SK-N-SH (cell line): ENCODE measurements at regions not wholly inside any gene's neighbourhood (a gene's known extent, or its start where the extent isn't known, plus 50 kb on each side); places are given as distances from the start of the nearest gene placed in this dataset.
A peak's percentile ranks its signal among the peaks of the same experiment; 100 is the strongest.

Source experiments
- CTCF ChIA-PET: fragments of 300-600, 350-600 bp; formaldehyde crosslinking; extraction: SDS; loops from one replicate; lab custom pipeline; 2021; lab: Yijun Ruan, JAX
- POLR2A ChIA-PET: fragments of 350-600 bp; sonication (Branson Sonifier 250); formaldehyde crosslinking; extraction: SDS; loops from one replicate; lab custom pipeline; 2020; ENCODE audit warnings: antibody characterized with exemption, inconsistent platforms; lab: Yijun Ruan, JAX
- DNase-seq: peaks from one replicate; pipeline ENCODE4 v3.0.0; 2012
- H2AFZ ChIP-seq: fragments of 200-600 bp; sonication (generic); 2 replicates; pipeline ENCODE4 v1.8.1; 2016; ENCODE audit warnings: antibody characterized with exemption, mild to moderate bottlenecking, low read depth
- H3F3A ChIP-seq: fragments of 200-600 bp; sonication (generic); replicated peaks from 2 replicates; pipeline ENCODE3; 2016; ENCODE audit warnings: antibody characterized with exemption, mild to moderate bottlenecking; ENCODE audit not compliant: insufficient read depth
- H3K27ac ChIP-seq, 2 experiments: fragments of 200-500 bp in 1 of 2; fragments of 200-600 bp in 1 of 2; sonication (Bioruptor generic) in 1 of 2; sonication (generic), shearing (Covaris generic) in 1 of 2; 2 replicates each; pipeline versions ENCODE4 v1.5.1 to v1.6.1; 2014 to 2016; ENCODE audit warnings: low read depth in 2 of 2, inconsistent platforms in 1 of 2, low read length in 1 of 2, mild to moderate bottlenecking in 1 of 2, mixed read lengths in 1 of 2
- H3K27me3 ChIP-seq: fragments of 200-600 bp; sonication (generic), shearing (Covaris generic); 2 replicates; pipeline ENCODE4 v1.6.1; 2016; ENCODE audit warnings: mixed run types; ENCODE audit not compliant: insufficient read depth
- H3K36me3 ChIP-seq, 2 experiments: fragments of 200-500 bp in 1 of 2; fragments of 200-600 bp in 1 of 2; sonication (Bioruptor generic) in 1 of 2; sonication (generic) in 1 of 2; replicated peaks in 1 of 2; 2 replicates each; pipeline versions ENCODE3 to v1.5.1; 2014 to 2016; ENCODE audit warnings: low read length in 1 of 2, mild to moderate bottlenecking in 1 of 2; ENCODE audit not compliant: insufficient read depth in 2 of 2, control insufficient read depth in 1 of 2
- H3K4me1 ChIP-seq, 2 experiments: fragments of 200-500 bp in 1 of 2; fragments of 200-600 bp in 1 of 2; sonication (Bioruptor generic) in 1 of 2; sonication (generic), shearing (Covaris generic) in 1 of 2; 2 replicates each; pipeline versions ENCODE4 v1.5.1 to v1.6.1; 2014 to 2016; ENCODE audit warnings: low read depth in 1 of 2, low read length in 1 of 2, mixed run types in 1 of 2; ENCODE audit not compliant: insufficient read depth in 2 of 2, control insufficient read depth in 1 of 2
- H3K4me2 ChIP-seq: fragments of 200-600 bp; sonication (generic), shearing (Covaris generic); 2 replicates; pipeline ENCODE4 v1.6.1; 2017; ENCODE audit warnings: mixed run types
- H3K4me3 ChIP-seq, 2 experiments: fragments of 200-500 bp in 1 of 2; fragments of 200-600 bp in 1 of 2; sonication (Bioruptor generic) in 1 of 2; sonication (generic), shearing (Covaris generic) in 1 of 2; 2 replicates each; pipeline versions ENCODE4 v1.5.1 to v1.8.1; 2014 to 2016; ENCODE audit warnings: low read depth in 2 of 2, inconsistent platforms in 1 of 2, low read length in 1 of 2, mild to moderate bottlenecking in 1 of 2, mixed read lengths in 1 of 2, moderate library complexity in 1 of 2
- H3K79me2 ChIP-seq: fragments of 200-600 bp; sonication (generic); 2 replicates; pipeline ENCODE4 v1.8.1; 2017; ENCODE audit warnings: mild to moderate bottlenecking; ENCODE audit not compliant: insufficient read depth
- H3K9ac ChIP-seq: fragments of 200-600 bp; sonication (generic); 2 replicates; pipeline ENCODE4 v1.6.1; 2017; ENCODE audit warnings: mixed run types
- H3K9me2 ChIP-seq: fragments of 200-600 bp; sonication (generic); 2 replicates; pipeline ENCODE4 v1.6.1; 2017; ENCODE audit warnings: mixed run types
- H3K9me3 ChIP-seq: fragments of 200-600 bp; sonication (generic); 2 replicates; pipeline ENCODE4 v1.6.1; 2017; ENCODE audit warnings: mixed run types, mild to moderate bottlenecking, moderate library complexity
- H4K20me1 ChIP-seq: fragments of 200-600 bp; sonication (generic); 2 replicates; pipeline ENCODE4 v1.6.1; 2017; ENCODE audit warnings: mild to moderate bottlenecking, mixed run types; ENCODE audit not compliant: insufficient read depth
- EZH2phosphoT487 ChIP-seq: fragments of 200-600 bp; sonication (generic); IDR thresholded peaks from 2 replicates; pipeline ENCODE4 v1.6.1; 2017; ENCODE audit warnings: low read depth, mixed run types, mild to moderate bottlenecking, antibody characterized with exemption, moderate library complexity, borderline replicate concordance
- FOSL2 ChIP-seq: IDR thresholded peaks from 2 replicates; pipeline ENCODE4 v1.4.0; 2012; ENCODE audit warnings: low read depth, mild to moderate bottlenecking, moderate library complexity, borderline replicate concordance
- FOXJ3 ChIP-seq: sonication (generic); formaldehyde crosslinking; IDR thresholded peaks from 2 replicates; pipeline ENCODE4 v1.5.1; 2020; ENCODE audit warnings: mild to moderate bottlenecking, missing genetic modification reagents
- GABPA ChIP-seq: IDR thresholded peaks from 2 replicates; pipeline ENCODE4 v1.4.0; 2012; ENCODE audit warnings: low read depth, mild to moderate bottlenecking
- JUND ChIP-seq: IDR thresholded peaks from 2 replicates; pipeline ENCODE4 v1.4.0; 2012
- MAX ChIP-seq: IDR thresholded peaks from 2 replicates; pipeline ENCODE4 v1.4.0; 2012; ENCODE audit warnings: low read depth
- MEF2A ChIP-seq: IDR thresholded peaks from 2 replicates; pipeline ENCODE4 v1.4.0; 2012; ENCODE audit warnings: low read depth, borderline replicate concordance
- NFIC ChIP-seq: IDR thresholded peaks from 2 replicates; pipeline ENCODE4 v1.4.0; 2012; ENCODE audit warnings: borderline replicate concordance
- NRF1 ChIP-seq: IDR thresholded peaks from 2 replicates; pipeline ENCODE4 v1.6.1; 2012; ENCODE audit warnings: low read depth, mild to moderate bottlenecking, low read length
- REST ChIP-seq: IDR thresholded peaks from 2 replicates; pipeline ENCODE4 v1.6.1; 2012; ENCODE audit warnings: mild to moderate bottlenecking, low read depth, low read length, moderate library complexity
- TAF1 ChIP-seq: IDR thresholded peaks from 2 replicates; pipeline ENCODE4 v1.6.1; 2012; ENCODE audit warnings: low read depth, mild to moderate bottlenecking, low read length, moderate library complexity, borderline replicate concordance
- TCF12 ChIP-seq: IDR thresholded peaks from 2 replicates; pipeline ENCODE4 v1.4.0; 2012
- WGBS: methylation state at CpG from one replicate; pipeline ENCODE4 v1.1.6; 2017; ENCODE audit warnings: low lambda C conversion rate; 5-methylcytosine and 5-hydroxymethylcytosine counted together

GRCh38 chr6:141561154-141561553 lies 571.6 kb upstream of the GJE1 start:
- Histone ChIP-seq H3K79me2 (no peaks in the 10 kb centered on the region), H3K4me1 (peaks cover 5 to 21% of the 10 kb centered on the region in 2 experiments; a peak in 3 of 4 replicates), H3F3A (peaks cover 8% of the 10 kb centered on the region), H2AFZ (no peak overlapping the region), H3K9ac (no peak overlapping the region), H3K4me3 (no peak overlapping the region), H3K4me2 (no peak overlapping the region), H3K36me3 (peaks cover 0 to 5% of the 10 kb centered on the region in 2 experiments), H4K20me1 (no peaks in the 10 kb centered on the region), H3K9me2 (no peaks in the 10 kb centered on the region), H3K9me3 (no peaks in the 10 kb centered on the region), H3K27me3 (no peaks in the 10 kb centered on the region), H3K27ac (no peak overlapping the region)
- CTCF ChIA-PET, result interaction anchor here (2.0 kb wide), 1 partner anchor 11 kb away, joined by 8 read pairs; no protein-coding TSS in a partner anchor
- 39% methylated on average over 3 of the region's 3 CpGs for WGBS
- DNase-seq, result no peak
- TF ChIP-seq MAX (no peak), EZH2phosphoT487 (no peak), REST (no peak), FOXJ3 (CRISPR knock-in tag) (no peak), TAF1 (no peak), MEF2A (no peak), FOSL2 (no peak), JUND (no peak), NFIC (no peak), NRF1 (no peak), GABPA (no peak)
- POLR2A ChIA-PET, result no interaction called here

DNA sequence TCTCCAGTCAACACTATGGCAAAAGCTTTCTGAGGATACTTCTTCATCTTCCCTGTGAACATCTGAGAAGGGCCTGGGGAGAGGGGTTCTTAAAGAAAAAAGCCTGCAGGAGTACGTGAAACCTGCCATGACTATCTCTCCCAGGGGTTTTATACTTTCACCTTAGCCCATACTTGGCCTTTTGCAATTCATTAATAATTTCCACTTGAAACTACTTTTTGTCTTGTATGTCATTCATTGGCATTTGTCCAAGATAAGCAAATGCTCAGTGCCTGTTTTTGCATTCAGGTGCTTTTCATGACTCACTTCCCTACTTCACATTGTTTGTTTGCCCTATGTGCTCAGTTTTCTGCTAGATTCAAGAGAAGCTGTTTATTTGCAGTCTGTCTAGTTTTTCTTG lies 580.3 kb upstream of the GJE1 start:
- no peak overlapping the region for H3K9ac ChIP-seq
- H3F3A ChIP-seq, result no peaks in the 10 kb centered on the region
- peaks cover 0 to 12% of the 10 kb centered on the region in 2 experiments for H3K36me3 ChIP-seq
- H4K20me1 ChIP-seq, result no peaks in the 10 kb centered on the region
- peak overlapping the region in 1 of 2 experiments; percentile 47; a peak in 1 of 4 replicates for H3K27ac ChIP-seq
- no peak for DNase-seq
- H3K4me1 ChIP-seq, result no peaks in the 10 kb centered on the region
- no peaks in the 10 kb centered on the region for H3K9me2 ChIP-seq
- ChIA-PET POLR2A (no interaction called here), CTCF (no interaction called here)
- WGBS, result 20% methylated on average over 1 of the region's 1 CpG
- H3K79me2 ChIP-seq, result no peaks in the 10 kb centered on the region
- TF ChIP-seq NFIC, result peak; percentile 73
- TF ChIP-seq JUND, result peak; percentile 33; the same call in 1 of the 2 replicates
- TF ChIP-seq TAF1, result no peak
- peak; percentile 24; the same call in 1 of the 2 replicates for TF ChIP-seq TCF12
- H2AFZ ChIP-seq, result no peak overlapping the region
- no peak overlapping the region for H3K4me3 ChIP-seq
- H3K27me3 ChIP-seq, result no peaks in the 10 kb centered on the region
- no peak overlapping the region for H3K4me2 ChIP-seq
- H3K9me3 ChIP-seq, result peaks cover 10% of the 10 kb centered on the region; the same call in 1 of the 2 replicates
